GM21737 (cell line): ENCODE measurements at regions not wholly inside any gene's neighbourhood (a gene's known extent, or its start where the extent isn't known, plus 50 kb on each side); places are given as distances from the start of the nearest gene placed in this dataset.
"Not testable (repeated sequence)": the region's sequence is repeated elsewhere in the genome, so short reads cannot be mapped to it uniquely, and the experiment has no call there.

ENCODE experiments used
- ATAC-seq: cut with Tn5 transposase; IDR thresholded peaks from one replicate; pipeline ENCODE4 v1.9.1; 2021; ENCODE audit warnings: mild to moderate bottlenecking, moderate library complexity; ENCODE audit not compliant: unreplicated experiment

DNA sequence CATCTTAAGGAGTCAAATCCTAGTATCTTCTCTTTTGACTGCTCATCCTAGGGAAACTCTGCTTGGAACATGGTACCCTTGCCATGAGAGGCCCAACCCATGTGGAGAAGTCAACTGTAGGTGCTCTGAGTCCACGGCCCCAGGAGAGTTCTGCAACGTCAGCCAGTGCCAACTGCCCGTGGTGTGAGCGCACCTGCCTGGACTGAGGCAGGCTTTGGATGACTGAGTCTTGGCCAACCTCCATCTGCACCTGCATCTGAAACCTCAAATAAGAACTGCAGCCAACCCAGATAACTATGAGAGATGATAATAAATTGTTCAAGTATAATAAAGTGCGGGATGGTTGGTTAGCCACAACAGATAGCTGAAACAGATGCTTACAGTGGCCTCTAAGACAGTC is 772.0 kb downstream of the TRIML1 start:
- ATAC-seq: no peak

DNA sequence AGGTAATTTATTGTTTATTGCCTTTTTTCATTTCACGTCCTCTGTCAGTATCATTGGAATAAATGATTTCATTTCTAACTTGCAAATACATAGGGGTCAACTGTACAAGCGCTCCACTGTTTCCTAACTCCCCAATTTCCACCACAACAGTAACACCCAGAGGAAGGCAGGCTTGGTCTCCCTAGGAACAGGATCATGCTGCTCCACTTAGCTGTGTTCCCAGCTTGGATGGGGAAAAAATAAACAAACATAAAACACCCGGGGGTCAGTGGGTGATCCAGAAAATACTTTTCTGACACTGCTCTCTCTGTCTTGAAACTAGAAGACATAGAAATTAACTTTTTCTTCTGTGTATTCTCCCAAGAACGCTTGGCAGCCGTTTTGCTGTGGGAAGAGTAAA is 772.5 kb downstream of the TRIML1 start:
- no peak for ATAC-seq

DNA sequence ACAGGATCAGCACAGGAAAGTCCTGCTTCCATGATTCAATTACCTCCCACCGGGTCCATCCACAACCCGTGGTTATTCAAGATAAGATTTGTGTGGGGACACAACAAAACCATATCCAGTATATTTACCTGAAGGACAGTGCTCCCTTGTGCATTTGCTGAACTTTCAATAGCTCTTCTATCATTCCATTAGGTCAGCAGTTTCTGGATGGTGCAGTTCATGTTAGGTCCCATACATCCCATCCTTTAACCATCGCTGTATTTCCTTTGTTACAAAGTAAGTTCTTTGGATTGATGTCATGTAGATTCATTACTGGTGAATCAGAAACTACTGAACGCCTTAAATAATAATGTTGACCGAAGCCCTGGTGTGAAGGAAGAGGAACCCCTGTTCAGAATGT is 775.9 kb downstream of the TRIML1 start:
- no peak for ATAC-seq

DNA sequence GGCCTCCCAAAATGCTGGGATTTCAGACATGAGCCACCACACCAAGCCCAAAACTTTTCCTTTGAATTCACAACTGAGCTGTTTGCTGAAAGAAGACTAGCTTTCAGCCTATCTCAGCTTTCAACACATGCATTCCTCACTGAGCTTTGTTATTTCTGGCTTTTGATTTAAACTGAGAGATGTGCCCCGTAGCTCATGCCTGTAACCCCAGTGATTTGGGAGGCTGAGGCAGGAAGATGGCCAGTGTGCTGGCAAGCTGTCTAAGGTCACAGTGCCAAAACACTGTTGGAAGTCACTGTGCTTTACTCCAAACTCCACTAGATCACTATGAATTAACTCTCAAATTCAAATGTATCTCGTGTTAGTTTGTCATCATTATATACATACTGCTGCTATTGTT is 779.5 kb downstream of the TRIML1 start:
- no peak for ATAC-seq

DNA sequence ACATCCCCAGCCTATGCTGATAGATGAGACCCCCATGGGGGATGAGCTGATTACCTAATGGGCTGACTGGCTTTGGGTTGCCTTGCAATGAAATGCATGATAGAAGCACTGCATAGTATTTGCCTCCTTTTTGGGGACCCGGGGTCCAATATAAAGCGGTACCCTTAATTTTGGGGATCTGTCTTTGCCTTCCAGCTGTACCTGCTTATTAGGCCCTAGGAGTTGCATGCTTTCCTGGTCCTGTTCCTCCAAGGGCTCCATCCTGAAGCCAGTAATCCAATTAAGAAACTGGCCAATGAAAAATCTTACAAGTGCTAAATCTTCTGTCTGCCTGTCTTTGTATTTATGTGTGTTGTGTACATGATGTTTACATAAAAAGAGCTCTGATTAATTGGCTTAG is 791.6 kb downstream of the TRIML1 start:
- ATAC-seq: no peak

DNA sequence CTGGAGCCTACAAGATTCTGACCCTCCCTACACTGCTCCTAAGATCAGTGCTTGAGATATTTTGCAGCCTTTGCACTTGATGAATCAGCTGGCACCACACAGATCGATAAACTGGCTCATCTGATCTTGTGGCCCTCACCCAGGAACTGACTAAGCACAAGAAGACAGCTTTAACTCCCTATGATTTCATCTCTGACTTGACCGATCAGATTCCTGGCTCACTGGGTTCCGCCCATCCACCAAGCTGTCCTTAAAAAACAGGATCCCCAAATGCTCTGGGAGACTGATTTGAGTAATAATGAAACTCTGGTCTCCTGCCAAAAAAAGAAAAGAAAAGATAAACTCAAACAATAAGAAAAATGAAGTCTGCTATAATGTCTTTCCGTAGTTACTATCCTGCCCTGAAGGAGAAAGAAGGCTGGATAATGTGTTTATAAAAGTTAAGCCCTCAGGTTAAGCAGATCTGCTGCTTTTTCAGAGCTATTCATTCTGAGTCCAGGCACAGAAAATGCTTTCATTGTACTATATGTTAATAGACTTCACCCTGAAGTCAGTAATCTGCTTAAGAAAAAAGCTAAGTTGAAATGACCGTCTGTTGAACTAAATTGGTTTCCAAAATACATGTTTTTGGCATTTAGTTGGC is 795.2 kb downstream of the TRIML1 start:
- no peak for ATAC-seq

DNA sequence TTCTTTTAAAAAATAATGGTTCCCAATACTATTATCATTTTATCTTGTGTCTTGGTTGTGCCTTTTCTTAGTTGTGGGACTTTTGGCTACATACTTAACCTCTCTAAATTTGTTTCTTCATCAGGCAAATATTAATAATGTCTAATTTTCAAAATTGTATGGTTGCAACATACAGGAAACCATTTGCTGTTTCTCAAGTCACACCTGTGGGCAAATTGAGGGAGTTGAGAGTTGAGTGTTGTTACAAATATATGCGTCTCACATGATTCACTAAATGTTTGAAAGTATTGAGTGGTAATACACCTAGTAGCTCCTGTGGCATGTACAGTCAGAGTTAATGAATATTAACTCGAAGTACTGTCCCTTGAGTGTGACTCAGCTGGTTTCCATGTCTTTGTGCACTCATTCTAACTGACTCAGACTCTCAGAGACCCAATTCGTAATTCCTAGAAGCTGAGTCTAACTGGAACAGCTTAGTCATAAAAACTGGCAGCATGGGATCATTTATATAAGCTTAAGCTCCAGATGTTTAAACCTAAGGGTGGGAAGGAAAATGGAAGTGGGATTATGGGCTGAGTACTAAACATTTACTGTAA is 802.4 kb downstream of the TRIML1 start:
- ATAC-seq: no peak

DNA sequence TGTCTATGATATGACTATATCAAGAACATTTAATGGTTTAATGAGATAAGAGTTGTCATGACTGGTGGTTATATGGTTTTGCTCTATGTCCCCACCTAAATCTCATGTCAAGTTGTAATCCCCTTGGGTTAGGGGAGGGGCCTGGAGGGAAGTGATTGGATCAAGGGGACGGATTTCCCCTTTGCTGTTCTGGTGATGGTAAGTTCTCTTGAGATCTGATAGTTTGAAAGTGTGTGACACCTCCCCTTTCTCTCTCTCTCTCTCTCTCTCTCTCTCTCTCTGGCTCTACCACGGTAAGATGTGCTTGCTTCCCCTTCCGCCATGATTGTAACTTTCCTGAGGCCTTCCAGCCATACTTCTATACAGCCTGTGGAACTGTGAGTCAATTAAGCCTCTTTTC is 803.4 kb downstream of the TRIML1 start:
- no peak for ATAC-seq

DNA sequence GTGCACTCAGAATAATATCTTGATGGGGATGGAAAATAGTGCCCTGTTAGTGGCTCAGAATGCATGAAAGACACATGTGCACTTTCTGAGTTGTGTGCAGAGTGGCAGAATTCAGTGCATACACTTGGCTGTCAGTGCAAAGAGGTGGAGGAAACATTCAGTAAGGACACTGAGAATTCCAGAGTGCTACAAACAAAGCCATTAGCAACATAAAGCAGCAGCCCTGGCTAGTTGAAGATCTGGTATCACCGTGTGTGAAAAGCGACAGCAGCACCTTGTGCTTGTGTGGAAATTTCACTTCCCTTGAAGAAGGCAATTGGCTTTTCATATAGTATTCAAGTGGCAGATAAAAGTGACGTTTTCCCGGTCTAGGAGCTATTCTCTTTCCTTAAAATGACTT is 810.4 kb downstream of the TRIML1 start:
- no peak for ATAC-seq

DNA sequence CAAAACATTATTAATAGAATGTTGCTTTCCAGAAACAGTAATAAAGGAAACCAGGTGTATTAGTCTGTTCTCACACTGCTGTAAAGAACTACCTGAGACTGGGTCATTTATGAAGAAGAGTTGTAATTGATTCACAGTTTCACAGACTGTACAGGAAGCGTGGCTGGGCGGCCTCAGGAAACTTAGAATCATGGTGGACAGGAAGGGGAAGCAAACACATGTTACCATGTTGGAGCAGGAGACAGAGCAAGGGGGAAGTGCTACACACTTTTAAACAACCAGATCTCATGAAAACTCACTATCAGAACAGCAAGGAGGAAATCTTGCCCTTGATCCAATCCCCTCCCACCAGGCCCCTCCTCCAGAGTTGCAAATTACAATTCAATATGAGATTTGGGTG is 815.8 kb downstream of the TRIML1 start:
- no peak for ATAC-seq

DNA sequence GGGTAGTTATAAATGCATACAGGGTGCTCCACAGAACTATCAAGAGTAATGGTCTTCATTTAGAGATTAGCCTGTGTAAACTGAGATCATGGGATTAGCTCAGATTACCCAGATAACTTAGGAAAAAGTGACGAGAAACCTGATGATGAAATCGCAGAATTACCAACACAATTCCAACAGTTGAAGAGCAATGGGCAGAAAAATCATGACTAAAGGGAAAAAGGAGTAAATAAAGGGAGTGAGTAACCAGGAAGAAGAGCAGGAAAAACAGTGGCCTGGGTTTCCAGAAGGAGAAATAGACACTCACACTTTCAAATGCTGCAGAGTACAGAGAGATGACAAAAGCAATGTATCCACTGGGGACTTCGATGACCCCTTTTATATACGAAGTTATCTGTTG is 817.3 kb downstream of the TRIML1 start:
- ATAC-seq: no peak

DNA sequence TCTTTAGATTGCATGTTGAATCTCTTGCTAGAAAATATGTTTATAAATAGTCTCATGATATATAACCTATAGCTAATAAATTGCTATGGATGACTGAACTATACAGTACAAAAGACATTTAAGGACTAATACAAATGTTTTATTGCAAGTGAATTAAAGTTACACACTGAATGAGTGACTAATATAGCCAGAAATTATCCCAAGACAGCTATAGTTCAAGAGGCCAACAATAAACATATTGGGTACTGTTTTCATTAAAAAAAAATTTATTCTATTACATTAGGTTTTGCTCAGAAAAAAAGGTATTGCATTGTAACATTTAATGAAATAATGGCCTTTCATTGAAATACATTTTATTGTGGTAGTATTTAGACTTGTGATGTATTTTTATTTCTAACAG is 819.1 kb downstream of the TRIML1 start:
- ATAC-seq: no peak

DNA sequence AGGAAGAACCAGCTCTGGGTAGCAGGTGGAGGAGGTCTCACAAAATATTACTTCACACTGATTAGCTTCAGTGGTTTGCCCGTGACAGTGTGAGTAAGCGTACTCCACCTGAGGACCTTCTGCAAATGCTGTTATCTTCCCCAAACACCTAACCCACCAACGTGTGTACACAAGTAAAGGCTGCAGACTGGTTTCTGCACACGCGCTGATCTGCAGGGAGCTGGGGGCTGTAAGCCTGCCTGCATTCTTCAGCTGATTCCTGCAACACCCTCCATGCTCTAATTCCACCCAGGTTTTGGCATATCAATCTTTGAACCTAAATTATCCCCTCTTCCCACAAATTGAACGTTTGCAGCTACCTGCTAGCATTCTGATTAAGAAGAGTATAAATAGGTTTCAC is 820.2 kb downstream of the TRIML1 start:
- ATAC-seq: no peak

DNA sequence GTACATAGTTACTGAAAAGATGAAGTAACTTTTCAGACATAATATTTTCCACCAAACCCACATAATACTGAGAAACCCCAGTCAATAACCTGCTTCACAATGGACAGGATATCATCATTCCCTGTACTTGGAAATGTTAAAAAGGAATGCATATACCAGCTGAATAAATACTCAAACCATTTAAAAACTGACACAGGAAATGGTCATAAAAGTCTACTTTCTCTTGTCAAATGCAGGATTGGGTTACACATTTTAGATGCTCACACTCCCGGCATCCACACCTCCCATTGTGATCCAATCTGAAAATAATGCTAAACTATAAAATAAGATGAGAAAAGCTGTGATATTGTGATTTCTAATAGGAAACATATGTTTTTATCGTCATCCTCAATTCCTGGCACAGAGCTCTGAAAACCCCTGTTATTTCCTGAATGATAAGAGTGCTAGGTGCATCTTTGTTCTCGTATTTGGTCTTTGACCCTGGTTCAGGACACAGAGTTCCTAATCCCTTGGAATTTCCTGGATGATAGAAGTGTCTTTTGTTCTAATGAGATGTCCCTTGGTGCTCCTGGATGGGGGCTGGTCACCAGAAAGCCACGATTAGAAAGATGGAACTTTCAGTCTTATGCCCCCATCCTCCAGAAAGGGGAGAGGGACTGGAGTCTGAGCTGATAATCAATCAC is 821.3 kb downstream of the TRIML1 start:
- no peak for ATAC-seq

DNA sequence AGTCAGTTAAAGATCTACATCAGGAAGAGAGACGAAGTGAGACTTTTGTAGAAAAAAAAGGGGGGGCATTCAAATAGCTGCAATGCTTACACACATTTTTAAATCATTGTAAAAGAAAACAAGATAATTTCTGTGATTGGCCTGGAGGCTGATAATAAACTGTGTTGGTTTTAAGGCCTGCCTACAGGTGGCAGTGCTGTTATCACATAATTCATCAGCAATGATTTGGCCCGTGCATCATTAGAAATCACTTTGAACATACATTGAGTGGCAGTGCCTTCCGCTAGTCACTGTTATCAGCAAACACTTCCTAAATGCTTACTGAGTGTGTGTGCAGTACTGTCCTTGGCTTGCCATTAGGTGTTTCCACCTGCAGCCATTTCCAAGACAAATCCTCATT is 831.9 kb downstream of the TRIML1 start:
- no peak for ATAC-seq

DNA sequence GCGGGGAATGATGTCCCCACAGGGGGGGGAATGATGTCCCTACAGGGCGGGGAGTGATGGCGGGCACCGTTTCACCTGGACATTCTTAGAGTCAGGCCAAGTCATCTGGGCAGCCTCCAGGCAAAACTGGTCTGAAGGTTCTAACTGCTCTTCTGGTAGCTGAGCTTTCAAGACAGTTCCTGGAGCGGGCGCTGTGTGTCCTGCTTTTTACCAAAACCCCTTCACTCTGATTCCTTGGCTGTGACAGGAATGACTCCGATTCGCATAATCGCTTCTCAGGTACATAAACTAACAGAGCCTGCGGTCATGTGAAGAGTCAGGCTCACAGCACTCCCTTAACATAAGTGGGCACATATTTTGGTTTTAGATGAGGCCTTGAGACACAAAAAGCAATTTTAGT is 836.0 kb downstream of the TRIML1 start:
- no peak for ATAC-seq

DNA sequence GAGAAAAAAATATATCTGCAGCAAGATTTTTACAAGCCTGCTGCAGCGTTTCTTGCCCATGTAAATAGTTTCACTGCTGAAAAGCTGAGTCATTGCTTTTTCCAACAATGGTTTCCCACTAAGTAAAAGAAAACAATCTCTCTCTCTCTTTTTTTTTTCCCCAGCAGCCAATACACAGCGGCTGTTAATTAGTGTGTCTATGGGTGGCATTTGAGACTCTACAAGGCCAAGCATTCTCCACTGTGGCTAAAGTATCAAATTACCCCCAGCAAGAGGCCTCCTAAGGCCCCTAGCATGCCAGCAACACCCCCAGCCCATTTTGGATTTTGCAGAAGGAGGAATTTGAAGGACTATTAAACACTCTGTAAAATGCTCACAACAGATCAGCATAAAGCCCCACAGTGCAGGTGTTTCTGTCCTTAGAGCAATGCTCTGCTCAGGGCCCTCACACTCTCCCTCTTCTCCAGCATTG is 837.4 kb downstream of the TRIML1 start:
- ATAC-seq: no peak

DNA sequence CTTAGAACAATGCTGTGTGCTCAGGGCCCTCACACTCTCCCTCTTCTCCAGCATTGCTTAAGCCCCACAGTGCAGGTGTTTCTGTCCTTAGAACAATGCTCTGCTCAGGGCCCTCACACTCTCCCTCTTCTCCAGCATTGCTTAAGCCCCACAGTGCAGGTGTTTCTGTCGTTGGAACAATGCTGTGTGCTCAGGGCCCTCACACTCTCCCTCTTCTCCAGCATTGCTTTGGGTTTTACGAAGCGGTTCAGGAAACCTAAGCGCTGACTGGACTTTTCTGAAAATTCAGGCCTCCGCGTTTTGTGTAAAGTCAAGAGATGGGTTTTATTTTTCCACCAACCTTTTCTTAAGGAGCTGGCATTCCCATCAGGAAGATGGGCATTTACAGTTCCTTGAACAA is 838.0 kb downstream of the TRIML1 start:
- ATAC-seq: not testable (repeated sequence)

DNA sequence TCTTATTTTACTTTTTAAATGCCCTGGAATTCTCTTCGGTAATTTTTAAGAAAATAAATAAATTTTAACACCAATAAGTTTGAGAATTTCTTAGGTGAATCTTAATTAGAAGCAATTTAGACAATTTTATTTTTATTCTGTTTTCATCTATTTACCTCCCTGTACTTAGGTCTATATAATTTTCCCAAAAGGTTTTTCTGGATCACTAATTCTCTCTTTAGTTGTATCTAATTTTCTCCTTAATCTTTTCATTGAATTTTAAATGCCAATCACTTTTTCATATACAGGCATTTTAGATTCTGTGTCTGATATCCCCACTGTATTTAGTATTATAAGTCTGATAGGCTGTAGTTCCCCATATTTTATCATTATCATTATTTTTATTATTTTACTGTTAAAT is 845.3 kb downstream of the TRIML1 start:
- no peak for ATAC-seq

DNA sequence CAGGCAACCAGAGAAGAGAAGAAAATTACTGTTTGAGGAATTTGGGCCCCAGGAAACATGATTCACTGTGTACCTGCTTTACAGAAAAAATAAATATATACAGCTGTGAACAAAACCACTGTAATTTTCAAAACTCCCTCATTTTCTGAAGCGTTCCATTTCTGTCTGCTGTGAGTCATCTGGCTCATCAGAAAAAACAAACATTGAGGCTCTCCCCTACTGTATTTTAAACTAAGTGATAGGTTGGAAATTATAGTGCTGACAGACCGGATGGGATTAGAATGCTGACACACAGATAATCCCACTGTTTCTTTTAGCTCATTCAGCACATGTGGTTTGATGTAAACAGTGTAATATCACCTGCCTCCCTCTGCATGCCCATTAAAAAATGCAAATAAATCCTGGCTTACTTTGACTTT is 847.0 kb downstream of the TRIML1 start:
- no peak for ATAC-seq

DNA sequence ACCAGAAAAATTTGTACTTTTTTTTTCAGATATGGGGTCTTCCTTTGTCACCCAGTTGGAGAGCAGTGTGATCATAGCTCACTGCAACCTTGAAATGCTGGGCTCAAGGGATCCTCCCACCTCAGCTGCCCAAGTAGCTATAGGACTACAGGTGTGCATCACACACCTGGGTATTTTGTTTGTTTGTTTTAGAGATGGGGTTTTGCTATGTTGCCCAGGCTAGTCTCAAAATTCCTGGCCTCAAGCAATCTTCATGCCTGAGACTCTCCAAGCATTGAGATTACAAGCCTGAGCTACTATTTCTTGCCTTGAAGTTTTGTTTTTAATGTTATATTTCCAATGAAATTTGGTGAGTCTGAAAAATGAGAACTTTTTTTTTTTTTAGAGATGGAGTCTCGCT is 847.8 kb downstream of the TRIML1 start:
- ATAC-seq: no peak

DNA sequence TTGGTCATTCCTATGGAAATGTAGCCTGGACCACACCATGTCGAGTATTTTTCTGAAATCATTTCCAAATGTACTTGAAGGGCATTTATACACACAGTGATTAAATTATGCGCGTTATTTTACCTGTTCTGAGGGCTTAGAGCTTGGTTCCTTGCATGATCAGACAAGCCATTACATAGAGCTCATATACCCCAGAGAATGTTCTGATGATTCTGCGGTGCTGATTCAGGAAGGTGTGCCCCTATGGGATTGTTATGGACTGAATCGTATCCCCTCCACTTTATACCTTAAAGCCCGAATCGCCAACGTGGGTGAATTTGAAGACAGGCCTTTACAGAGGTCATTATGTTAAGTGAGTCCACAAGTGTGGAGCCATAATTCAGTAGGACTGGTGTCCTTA is 848.9 kb downstream of the TRIML1 start:
- ATAC-seq: no peak
